Myocyte (in vitro differentiated cells): ENCODE measurements at regions not wholly inside any gene's neighbourhood (a gene's known extent, or its start where the extent isn't known, plus 50 kb on each side); places are given as distances from the start of the nearest gene placed in this dataset.
A peak's percentile ranks its signal among the peaks of the same experiment; 100 is the strongest.
"Not testable (repeated sequence)": the region's sequence is repeated elsewhere in the genome, so short reads cannot be mapped to it uniquely, and the experiment has no call there.

Source experiments
- DNase-seq: peaks from one replicate; pipeline ENCODE4 v3.0.0-alpha.2; 2012; ENCODE audit warnings: low read depth

GRCh38 chr9:85792057-85792456 is 50.3 kb upstream of the AGTPBP1 start:
- DNase-seq: peak; percentile 1

GRCh38 chr9:85802978-85803695 is 61.4 kb upstream of the AGTPBP1 start:
- not testable (repeated sequence) for DNase-seq

- DNase-seq: not testable (repeated sequence)
These were observed 63.0 kb upstream of the AGTPBP1 start for GRCh38 chr9:85804847-85805133.

GRCh38 chr9:85805134-85806005 is 63.6 kb upstream of the AGTPBP1 start:
- DNase-seq: peak; percentile 76

GRCh38 chr9:85808329-85808728 is 66.6 kb upstream of the AGTPBP1 start:
- DNase-seq: not testable (repeated sequence)

GRCh38 chr9:85813388-85813787 is 71.6 kb upstream of the AGTPBP1 start:
- not testable (repeated sequence) for DNase-seq

- DNase-seq: not testable (repeated sequence)
These were observed 73.0 kb upstream of the AGTPBP1 start for GRCh38 chr9:85814800-85815199.

GRCh38 chr9:85818971-85819370 is 77.2 kb upstream of the AGTPBP1 start:
- peak; percentile 17 for DNase-seq

GRCh38 chr9:85820598-85820997 is 78.8 kb upstream of the AGTPBP1 start:
- not testable (repeated sequence) for DNase-seq

GRCh38 chr9:85824949-85825348 is 83.2 kb upstream of the AGTPBP1 start:
- peak; percentile 3 for DNase-seq

GRCh38 chr9:85834591-85834990 is 92.8 kb upstream of the AGTPBP1 start:
- not testable (repeated sequence) for DNase-seq

GRCh38 chr9:85843949-85844348 is 97.0 kb upstream of the NAA35 start:
- not testable (repeated sequence) for DNase-seq

- not testable (repeated sequence) for DNase-seq
These were observed 93.2 kb upstream of the NAA35 start for GRCh38 chr9:85847782-85848181.

- DNase-seq: no peak
These were observed 82.7 kb upstream of the NAA35 start for GRCh38 chr9:85858056-85858750.

- DNase-seq: no peak
These were observed 81.2 kb upstream of the NAA35 start for GRCh38 chr9:85859765-85860164.

- DNase-seq: not testable (repeated sequence)
These were observed 79.1 kb upstream of the NAA35 start for GRCh38 chr9:85861882-85862281.

GRCh38 chr9:85863875-85864274 is 77.1 kb upstream of the NAA35 start:
- DNase-seq: no peak

GRCh38 chr9:85871008-85871407 is 69.9 kb upstream of the NAA35 start:
- no peak for DNase-seq

- DNase-seq: not testable (repeated sequence)
These were observed 69.3 kb upstream of the NAA35 start for GRCh38 chr9:85871683-85872082.

GRCh38 chr9:85872463-85872862 is 68.5 kb upstream of the NAA35 start:
- no peak for DNase-seq

- DNase-seq: peak; percentile 2
These were observed 64.3 kb upstream of the NAA35 start for GRCh38 chr9:85876628-85877027.
